ENCODE measurements at regions not wholly inside any gene's neighbourhood (a gene's known extent, or its start where the extent isn't known, plus 50 kb on each side); places are given as distances from the start of the nearest gene placed in this dataset.
"Not testable (repeated sequence)": the region's sequence is repeated elsewhere in the genome, so short reads cannot be mapped to it uniquely, and the experiment has no call there.

DNA sequence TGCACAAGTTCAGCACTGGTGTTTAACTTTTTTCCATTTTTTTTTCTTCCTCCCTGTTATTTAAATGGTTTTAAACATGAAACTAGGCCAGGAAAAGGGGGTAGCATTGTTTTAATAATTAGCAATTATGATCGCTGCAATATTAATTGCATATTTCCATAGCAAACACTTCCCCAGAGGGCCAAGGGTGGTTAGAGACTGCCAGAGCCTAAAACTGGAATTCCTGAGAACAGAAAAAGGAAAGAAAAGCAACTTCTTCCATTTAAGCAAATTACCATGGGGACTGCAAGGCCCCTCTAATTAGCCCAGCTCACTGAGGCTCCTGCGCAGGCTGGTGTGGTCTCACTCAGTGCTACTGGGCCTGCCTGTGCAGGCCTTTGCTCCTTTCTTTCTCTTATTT is 201.5 kb downstream of the SMAD2 start:
- no peak for DNase-seq (ENCODE audit: low spot score)

GRCh38 chr18:47727409-47727808 is 203.1 kb downstream of the SMAD2 start:
- DNase-seq (ENCODE audit: low spot score) = no peak

DNA sequence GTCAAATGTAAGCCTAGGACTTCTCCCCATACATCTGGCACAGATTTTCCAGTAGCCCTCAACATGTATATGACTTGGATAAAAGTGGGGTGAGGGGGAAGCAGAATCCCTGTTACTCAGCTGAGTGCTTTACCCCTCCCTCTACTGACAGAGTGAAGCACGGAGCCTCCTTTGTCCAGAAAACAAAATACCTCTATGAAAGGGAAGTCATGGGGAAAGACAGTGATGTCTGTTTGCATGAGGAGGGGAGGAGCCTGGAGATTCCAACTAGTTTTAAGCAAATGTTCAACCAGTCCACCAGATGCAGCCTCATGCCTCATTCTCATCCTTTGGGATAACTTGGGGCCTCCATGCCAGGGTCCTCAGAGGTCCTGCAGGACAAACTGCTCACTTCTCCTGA is 203.9 kb downstream of the SMAD2 start:
- no peak for DNase-seq (ENCODE audit: low spot score)

GRCh38 chr18:47725656-47726055 is 204.8 kb downstream of the SMAD2 start:
- no peak for DNase-seq (ENCODE audit: low spot score)

- no peak for DNase-seq (ENCODE audit: low spot score)
Observed at GRCh38 chr18:47724186-47724975, 206.1 kb downstream of the SMAD2 start.

- DNase-seq (ENCODE audit: low spot score) = no peak
Observed at GRCh38 chr18:47721876-47722275, 208.6 kb downstream of the SMAD2 start.

GRCh38 chr18:47720741-47721140 is 209.7 kb downstream of the SMAD2 start:
- DNase-seq (ENCODE audit: low spot score) = no peak

- DNase-seq (ENCODE audit: low spot score) = no peak
Observed at GRCh38 chr18:47719096-47719780, 211.2 kb downstream of the SMAD2 start.

DNA sequence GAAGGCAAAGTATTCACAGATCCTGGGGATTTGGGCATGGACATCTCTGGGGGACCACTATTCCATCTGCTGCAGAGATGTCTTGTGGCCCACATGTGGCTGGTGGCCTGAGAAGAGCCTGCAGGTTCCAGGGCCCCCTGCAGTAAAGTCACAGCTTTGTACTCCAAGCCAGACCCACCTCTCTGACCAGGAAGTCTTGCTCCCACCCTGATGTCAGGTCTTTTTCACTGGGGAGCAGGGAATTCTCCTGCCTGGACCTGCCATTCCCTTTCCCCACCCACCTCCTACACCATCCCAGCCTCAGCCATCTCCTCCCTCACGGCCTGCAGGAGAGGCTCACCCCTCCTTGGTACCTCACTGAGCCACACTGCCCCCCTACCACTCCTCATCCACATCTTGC is 211.8 kb downstream of the SMAD2 start:
- DNase-seq (ENCODE audit: low spot score) = no peak

DNA sequence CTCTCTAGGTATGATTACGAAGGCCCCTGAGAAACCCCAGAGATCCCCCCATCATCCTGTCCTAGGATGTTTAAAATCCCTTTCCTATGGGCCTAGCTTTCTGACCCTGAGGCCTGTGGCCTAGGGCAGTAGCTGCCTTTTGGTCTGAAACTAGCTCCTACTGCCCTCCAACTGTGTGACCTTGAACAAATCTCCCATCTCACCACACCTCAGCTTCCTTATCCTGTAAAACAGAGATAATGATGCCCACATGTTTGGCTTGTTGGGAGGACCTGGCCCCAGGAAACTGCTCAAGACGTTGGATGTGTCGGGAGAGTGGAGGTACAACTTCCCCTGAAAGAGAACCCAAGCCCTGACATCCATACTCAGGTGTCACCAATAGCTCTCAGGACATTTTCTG is 213.2 kb downstream of the SMAD2 start:
- DNase-seq (ENCODE audit: low spot score) = no peak

DNA sequence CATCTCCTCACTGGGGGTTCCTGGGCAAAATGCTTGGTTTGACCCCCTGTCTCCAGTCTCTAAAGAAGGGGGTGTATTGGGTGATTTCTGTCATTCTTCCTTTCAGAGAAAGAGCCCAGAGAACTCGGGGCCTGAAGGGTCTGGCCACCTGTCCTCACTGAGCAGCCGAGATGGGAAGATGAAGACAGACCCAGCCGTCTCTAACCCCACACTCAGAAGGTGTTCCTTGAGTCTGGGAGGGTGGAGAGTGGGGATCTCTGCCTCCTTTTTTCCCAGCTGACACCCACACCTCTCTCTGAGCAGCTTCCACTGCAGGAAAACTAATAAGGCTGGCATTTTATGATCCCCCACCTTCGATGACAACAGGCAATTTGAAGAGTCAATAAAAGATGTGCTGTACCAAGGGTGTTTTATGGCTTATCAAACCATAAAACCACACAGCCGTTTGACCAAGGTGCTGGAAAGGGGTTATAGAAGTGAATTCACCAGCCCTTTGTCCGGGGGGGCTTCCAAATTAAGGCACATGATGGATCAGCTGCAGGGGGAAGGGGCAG is 213.8 kb downstream of the SMAD2 start:
- DNase-seq (ENCODE audit: low spot score) = no peak

DNA sequence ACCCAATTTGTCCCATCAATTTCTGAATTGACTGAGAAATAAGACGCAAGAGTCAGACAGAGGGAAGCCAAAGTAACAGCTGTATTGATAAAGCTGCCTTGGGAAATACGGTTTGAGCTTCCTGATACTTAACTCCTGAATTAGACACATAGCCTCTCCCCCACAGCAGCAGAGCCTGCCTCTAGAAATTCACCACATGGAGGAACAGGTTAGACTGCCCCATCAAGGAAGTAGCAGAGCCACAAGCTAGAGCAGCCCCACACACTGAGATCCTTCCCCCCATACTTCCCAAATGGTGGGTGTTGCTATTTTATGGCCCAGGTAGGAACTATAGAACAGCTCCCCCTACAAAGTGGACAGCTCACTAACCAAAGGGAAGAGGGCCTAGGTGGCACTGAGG is 220.0 kb downstream of the SMAD2 start:
- DNase-seq (ENCODE audit: low spot score) = no peak

DNA sequence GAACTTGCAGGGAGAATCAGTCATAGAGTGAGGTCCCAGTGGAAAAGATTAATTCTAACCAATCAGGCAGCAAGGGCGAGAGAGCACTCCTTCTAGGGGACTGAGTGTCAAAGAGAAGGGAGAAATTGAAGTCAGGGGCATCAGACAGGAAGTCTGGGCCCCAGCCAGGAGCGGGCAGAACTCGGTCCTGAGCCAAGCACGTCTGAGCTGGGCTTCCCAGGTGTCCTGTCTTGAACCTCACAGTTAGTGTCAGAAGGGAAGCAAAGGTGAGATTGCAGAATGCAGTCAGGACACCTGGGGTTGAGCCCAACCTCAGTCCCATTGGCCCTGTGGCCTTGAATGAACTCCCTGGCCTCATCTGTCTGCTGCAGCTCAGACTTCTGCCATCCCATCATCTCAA is 220.9 kb downstream of the SMAD2 start:
- DNase-seq (ENCODE audit: low spot score) = no peak

DNA sequence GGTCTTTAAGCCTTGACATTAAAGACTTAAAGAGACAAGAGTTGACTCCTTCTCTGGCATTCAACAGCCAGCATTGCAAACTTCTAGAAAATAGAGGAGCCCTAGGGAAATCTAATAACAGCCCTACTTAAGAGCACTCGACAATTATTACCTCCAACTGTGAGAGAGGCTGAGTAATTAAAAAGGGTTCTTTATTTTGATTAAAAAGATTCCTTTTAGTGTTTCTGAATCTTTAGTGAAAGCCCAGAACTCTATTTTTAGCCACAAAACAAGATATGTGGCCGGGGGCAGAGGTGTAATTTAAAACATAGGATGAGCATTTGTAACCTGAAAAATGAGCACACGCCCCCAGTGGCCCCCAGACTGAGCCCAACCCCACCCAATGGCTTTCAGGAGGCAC is 222.3 kb downstream of the SMAD2 start:
- no peak for DNase-seq (ENCODE audit: low spot score)

DNA sequence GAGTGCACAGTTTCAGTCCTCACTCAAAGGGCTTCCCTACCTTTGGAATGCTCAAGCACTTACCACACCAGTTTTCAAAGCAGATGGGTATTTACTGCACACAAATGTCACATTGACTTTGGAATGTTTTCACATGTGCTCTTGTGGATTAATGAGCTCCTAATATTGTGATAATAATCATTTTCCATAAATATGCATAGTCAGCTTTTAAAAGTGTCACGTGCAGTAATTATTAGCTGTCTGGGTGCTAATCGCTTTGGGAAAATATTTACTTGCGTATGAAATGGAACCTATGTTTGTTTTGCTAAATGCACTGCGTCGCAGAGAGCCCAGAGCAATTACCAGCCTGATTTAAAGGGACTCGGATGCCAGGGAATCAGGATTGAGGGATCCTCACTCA is 229.3 kb downstream of the SMAD2 start:
- no peak for DNase-seq (ENCODE audit: low spot score)

- DNase-seq (ENCODE audit: low spot score) = no peak
Observed at GRCh38 chr18:47696870-47697269, 233.6 kb downstream of the SMAD2 start.

DNA sequence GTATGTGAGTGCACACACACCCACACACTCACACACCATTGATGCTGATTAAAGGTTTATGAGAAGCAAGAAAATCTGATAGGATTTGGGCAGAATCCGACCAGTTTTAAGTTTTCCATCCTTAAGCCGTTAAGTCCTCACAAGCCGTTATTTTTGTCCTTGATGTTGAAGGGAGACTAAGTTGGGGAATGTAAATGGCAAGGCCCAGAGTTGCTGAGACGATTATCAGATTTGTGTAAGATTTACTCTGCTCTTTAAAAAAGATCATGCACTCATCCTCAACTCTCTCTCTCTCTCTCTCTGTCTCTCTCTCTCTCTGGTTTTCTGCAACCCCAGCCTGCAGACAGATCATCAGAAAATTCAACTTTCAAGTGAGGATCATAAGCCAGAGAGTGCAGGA is 238.8 kb downstream of the SMAD2 start:
- DNase-seq (ENCODE audit: low spot score) = peak; percentile 96

DNA sequence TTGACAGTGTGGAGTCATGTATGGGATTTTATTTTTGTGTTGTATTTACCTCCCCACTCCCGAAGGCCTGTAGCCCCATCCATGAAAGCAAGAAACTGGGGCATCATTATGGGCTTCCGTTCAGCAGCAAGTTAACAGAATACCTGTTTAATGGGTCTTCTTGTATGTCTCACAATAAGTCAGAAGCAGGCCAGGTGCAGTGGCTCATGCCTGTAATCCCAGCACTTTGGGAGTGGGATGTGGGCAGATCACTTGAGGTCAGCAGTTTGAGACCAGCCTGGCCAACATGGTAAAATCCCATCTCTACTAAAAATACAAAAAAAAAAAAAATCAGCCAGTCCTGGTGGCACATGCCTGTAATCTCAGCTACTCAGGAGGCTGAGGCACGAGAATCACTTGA is 239.7 kb downstream of the SMAD2 start:
- DNase-seq (ENCODE audit: low spot score) = not testable (repeated sequence)

GRCh38 chr18:47689371-47689770 is 241.1 kb downstream of the SMAD2 start:
- no peak for DNase-seq (ENCODE audit: low spot score)

GRCh38 chr18:47686806-47687205 is 243.7 kb downstream of the SMAD2 start:
- DNase-seq (ENCODE audit: low spot score) = no peak

- no peak for DNase-seq (ENCODE audit: low spot score)
Observed at GRCh38 chr18:47683774-47684173, 246.7 kb downstream of the SMAD2 start.

DNA sequence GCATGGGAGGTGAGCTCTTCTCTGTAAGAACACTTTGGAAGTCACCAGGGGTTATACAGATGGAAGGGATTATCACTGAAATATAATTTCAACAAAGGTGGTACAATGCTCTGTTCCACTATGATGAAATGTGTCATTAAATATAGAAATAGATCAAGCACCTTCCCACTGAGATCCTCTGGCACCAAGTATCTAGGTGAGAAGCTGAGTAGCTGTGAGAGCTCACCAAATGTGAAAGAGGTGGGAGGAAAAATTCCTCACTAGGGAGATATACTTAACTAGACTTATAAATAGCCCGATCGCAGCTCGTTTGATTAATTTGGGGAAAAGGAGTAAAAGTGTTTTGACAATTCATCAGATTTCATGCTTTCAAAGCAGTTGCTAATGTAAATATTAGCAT is 247.6 kb downstream of the SMAD2 start:
- DNase-seq (ENCODE audit: low spot score) = no peak

DNA sequence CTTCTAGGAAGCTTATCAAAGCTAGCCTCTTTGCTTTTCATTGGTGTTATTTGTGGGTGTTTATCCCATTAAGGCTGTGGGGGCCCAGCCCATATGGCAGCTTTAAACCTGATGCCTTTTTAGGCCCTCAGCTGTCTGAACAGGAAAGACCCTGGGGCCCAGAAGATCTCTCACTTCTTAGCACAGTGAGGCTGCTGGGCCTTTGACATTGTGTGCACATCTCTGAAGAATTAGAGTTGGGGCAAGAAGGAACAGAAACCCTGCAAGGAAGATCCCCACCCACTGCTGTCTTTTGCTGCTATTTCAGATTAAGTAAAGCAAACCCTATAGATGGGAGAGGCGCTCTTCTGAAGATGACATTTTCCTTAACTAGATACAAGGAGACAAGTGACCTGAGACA is 250.0 kb downstream of the SMAD2 start:
- no peak for DNase-seq (ENCODE audit: low spot score)
